ENCODE measurements at regions not wholly inside any gene's neighbourhood (a gene's known extent, or its start where the extent isn't known, plus 50 kb on each side); places are given as distances from the start of the nearest gene placed in this dataset.
"Not testable (repeated sequence)": the region's sequence is repeated elsewhere in the genome, so short reads cannot be mapped to it uniquely, and the experiment has no call there.

DNA sequence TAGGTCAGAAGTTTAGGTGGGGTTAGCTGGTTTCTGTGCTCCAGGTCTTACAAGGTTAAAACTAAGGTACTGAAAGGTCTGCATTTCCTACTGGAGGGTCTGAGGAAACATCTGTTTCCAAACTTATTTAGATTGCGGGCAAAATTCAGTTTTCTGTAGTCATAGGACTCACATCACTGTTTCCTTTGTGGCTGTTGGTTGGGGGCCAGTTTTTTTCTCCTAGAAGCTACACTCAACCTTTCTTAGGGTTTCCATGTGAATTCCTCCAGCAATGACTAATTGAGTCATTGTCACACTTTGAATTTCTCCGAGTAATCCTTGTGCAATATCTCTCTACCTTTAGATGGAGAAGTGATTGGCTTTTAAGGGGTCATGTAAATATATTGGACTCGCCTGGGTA, 773.4 kb upstream of the SLITRK1 start:
- no peak for DNase-seq (ENCODE audit: low read depth)

DNA sequence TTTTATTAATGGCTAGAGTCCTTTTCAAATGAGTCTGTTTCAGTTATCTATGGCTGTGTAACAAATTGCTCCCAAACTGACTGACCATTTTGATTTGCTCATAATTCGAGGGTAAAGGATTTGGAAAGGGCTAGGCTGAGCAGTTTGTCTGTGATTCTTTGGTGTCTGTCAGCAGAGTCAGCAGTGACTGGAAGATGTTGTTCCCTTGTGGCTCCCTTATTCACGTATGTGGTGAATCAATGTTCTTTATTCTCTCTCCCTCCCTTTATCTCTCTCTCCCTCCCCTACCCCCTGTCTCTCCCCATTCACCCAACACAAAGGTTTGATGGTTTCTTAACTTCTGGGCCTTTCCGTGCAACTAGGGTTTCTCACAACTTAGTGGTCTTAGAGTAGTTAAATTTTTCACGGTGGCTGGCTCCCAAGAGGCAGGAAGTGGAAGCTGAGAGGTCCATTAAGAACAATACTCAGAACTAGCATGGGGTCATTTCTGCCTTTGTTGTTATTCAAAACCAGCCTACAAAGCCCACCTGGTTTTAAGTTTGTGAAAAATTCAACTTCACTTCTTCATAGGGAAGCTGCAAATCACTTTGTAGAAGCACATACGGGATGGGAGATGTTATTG, 772.5 kb upstream of the SLITRK1 start:
- no peak for DNase-seq (ENCODE audit: low read depth)

DNA sequence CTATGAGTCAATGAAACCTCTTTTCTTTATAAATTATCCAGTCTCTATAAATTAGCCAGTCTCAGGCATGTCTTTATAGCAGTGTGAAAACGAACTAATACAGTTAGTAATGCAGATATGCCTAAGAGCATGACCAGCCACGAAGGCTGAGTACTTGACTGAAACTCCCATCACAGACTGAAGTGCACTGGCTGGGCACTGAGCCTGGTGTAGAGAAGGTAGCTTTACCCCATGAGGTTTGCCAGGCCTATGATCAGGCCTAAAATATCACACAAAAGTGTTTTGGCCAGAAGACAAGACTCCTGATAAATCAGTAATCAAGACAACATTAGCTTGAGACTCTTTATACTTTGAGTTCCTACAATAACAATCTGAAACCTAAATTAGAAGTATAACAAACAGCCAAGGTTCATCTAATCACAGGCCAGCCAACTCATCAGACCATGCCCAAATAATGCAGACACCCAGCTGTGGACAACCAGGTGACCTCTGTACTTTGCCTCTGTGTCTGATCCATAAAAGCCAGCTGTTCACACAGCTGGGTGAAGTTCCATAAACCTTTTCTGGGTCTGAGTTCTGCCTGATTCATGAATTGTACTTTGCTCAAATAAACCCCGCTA, 771.8 kb upstream of the SLITRK1 start:
- no peak for DNase-seq (ENCODE audit: low read depth)

DNA sequence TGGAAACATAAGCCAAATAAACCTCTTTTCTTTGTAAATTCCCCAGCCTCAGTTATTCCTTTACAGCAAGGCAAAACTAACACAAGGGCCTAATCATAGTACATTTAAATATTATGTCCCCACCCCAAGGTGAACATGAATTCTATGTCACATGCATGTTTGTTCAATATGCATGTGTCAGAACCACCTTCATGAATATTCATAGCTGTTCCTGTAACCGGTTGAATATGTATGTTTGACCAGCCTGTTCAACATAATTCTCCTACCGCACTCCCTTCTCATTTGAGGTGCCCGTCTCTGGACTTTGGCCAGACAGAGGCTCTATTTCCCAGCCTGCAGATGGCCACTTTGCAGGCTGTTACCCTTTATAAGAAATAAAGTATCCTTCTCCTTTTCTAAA, 769.4 kb upstream of the SLITRK1 start:
- DNase-seq (ENCODE audit: low read depth) = no peak

DNA sequence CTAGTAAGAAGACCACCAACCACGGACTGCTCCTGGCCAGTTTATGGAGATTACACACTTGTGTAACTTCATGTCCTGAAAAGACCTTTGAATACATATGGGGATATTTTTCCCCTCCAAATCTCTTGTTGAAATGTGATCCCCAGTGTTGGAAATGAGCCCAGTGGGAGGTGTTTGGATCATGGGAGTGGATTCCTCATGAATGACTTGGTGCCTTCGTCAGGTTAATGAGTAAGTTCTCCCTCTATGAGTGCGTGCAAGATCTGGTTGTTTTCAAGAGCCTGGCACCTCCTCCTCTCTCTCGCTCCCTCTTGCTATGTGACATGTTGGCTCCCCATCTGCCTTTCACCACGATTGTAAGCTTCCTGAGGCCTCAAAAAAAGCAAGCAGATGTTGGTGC, 769.0 kb upstream of the SLITRK1 start:
- DNase-seq (ENCODE audit: low read depth) = no peak

DNA sequence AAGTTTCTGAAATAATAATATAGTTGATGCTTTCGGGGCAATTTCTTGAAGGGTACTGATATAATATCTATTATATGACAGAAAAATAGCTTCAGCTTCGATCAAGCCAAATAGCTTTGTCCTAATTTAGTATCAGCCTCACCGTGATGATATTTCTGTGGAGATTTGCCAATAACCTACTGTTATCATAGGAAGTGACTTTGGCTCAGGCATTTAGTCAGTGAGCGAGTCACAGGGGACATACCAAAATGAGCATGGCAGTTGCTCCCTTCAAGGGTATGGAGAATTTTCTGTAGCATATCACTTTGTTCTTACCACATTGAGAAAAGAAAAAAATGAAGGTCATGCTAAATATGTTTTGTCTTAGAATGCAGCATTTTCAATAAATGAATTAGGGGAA, 767.6 kb upstream of the SLITRK1 start:
- DNase-seq (ENCODE audit: low read depth) = no peak

DNA sequence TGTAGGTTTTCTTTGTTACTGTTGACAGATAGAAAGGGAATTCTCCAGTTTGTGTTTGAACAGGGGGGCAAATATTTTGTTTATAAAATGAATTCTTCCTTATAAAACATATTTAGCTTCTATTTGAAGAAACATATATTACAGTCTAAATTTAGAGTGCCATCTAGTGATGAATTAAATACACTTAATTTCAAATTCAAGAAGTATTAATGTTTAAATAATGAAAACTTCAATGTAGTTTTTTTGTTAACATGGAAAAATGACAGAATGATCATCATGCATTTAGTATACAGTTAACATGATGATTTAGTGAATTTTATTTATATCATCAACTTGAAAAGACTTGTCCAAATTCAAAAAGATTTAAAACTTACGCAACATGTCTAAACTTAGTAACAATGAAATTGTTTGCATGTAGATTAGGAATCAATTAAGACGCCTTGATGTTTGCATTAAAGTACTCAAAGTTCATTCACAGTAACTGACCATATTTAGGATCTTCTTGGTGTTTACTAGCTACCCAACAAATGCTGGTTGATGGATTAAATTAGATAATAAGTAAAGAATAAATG, 765.9 kb upstream of the SLITRK1 start:
- DNase-seq (ENCODE audit: low read depth) = no peak

DNA sequence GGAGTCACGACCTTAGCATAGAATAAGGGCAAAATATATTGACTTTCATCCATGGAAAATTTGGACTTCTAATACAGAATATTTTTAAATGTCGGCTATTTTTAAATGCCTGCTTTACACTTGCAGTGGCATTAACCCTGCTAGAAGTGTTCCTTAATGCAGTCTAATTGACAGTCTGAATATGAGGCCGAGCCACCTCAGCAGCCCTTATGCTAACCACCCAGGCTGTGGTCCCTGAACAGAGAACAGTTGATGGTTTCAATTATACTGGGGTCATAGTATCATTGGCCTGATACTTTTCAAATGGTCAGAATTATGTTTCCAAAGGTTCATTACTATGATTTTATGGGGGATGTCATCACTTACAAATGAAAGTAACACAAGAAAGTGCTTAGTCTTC, 764.7 kb upstream of the SLITRK1 start:
- DNase-seq (ENCODE audit: low read depth) = no peak

DNA sequence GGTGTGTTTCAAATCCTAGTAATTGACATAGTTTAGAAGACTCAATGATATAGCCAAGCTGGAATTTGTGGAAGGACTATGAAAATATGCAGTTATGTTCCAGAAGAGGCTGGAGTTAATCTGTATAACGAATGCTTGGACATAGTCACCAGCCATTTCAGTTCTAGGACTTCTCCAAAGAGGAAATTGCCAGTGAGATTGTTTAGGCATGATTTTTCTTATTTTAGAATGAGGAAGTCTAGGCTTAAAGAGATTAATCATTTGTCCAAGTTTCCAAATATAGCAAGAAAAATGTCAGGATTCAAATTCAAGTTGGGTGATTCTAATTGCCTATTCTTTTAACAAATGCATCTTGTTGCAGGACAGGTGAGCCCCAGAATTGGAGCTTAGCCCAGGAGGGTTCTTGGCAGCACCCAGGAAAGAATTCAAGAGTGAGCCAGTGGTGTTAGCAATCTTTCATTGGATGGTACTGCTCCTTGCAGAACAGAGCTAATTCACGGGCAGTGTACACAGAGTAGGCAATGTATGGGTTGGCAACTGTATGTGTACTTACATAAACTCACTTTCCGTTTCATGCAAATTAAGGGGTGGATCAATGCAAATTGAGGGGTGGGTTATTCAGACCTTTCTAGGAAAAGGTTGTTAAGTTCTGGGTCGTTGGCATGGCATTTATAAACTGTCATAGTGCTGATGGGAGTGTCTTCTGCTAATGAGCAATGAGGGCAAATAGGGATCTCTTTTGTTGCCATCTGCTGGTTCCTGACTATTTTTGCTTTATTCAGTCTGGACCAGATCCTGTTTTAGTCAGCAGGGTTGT, 763.1 kb upstream of the SLITRK1 start:
- no peak for DNase-seq (ENCODE audit: low read depth)

DNA sequence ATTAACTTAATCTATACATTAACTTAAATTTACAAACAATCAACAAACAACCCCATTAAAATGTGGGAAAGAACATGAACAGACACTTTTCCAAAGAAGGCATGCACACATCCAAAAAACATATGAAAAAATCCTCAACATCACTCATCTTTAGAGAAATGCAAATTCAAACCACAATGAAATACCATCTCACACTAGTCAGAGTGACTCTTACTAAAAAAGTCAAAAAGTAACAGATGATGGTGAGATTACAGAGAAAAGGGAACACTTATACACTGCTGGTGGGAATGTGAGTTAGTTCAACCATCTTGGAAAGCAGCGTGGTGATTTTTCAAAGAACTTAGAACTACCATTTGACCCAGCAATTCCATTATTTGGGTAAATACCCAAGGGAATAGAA, 759.2 kb upstream of the SLITRK1 start:
- no peak for DNase-seq (ENCODE audit: low read depth)

DNA sequence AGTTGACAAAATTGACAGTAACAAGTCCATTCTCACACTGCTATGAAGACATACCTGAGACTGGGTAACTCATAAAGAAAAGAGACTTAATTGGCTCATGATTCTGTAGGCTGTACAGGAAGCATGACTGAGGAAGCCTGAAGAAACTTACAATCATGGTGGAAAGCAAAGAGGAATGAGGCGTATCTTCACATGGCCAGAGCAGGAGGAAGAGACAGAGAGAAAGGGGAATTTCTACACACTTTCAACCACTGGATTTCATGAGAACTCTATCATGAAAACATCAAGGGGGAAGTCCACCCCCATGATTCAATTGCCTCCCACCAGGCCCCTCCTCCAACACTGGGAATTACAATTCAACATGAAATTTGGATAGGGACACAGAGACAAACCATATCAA, 758.4 kb upstream of the SLITRK1 start:
- no peak for DNase-seq (ENCODE audit: low read depth)

DNA sequence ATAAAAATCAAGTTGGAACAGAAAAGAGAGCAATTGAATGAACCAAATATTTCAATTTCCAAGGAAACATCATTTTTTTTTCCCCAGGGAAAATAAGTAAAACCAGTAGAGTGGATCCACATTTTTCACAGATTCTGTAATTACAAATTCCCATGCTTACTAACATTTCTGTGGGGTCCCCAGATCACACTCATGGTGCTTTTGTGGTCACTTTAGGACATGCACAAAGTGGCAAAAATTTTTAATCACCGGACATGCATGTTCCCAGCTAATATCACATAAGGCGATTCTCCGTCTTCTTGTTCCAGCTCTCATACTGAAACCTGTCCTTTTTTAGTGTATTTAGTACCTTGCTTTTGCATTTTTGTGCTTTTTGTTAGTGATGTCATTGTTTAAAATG, 748.2 kb upstream of the SLITRK1 start:
- DNase-seq (ENCODE audit: low read depth) = no peak

DNA sequence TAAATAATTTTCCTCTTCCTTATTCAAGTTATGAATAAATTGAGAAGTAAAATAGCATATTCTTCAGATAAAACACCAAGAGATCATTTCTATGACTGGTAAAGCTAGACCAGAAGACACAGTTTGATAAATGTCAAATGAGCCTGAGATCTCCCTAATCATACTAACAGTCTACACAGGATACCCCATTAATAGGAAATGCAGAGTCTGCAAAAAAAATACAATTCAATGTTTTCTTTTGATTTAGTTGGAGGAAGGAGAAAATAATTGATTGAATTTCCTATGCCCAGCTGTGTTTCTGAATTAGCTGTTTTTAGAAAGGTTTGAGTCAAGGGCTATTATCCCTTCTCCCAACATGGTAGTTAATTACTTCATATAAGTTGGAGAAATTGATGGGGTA, 734.6 kb upstream of the SLITRK1 start:
- no peak for DNase-seq (ENCODE audit: low read depth)

DNA sequence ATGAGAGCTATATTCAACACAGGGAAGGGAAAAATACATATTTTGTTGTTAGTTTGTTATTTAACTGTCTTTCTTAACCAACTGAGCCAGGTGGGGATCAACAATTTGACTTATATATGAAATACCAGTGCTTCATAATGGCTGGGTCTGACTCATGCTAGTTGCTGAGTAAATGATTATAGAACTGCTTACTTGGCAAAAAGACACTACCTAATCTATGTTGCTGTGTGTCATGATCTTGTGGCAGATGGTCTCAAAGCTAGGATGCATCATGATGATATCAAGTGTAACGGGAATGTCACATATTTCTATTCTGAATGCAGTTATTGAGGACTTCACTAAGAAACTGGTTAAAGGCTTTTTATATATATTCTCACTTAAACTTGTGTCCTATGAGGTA, 727.4 kb upstream of the SLITRK1 start:
- DNase-seq (ENCODE audit: low read depth) = no peak

DNA sequence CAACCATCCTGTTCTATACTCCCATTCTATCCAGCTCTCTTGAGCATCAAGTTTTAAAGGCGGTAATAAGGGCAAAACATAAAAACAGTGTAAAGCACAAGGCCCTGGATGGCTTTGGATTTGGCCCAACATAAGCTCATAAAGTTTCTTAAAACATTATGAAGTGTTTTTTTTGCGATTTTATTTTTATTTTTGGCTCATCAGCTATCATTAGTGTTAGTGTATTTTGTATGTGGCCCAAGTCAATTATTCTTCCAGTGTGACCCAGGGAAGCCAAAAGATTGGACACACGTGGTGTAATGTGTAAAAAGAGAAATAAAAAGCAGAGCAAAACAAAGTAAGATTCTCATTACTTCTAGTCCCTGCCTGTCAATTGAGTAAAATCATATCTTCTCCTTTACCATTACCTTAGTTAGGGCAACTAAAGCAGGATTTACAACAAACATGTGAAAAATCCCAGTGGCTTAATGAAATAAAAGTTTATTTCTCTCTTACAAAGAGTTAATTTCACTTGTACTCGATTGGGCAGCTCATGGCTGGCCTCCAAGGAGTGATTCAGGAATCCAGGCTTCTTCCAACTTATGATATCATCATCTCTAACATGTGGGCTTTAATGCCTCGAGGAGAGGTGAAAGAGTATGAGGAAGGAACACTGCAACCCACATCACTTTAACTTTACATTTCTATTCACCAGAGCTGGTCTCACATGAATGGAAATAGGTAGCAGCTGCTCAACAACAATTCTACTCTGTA, 725.2 kb upstream of the SLITRK1 start:
- DNase-seq (ENCODE audit: low read depth) = no peak

DNA sequence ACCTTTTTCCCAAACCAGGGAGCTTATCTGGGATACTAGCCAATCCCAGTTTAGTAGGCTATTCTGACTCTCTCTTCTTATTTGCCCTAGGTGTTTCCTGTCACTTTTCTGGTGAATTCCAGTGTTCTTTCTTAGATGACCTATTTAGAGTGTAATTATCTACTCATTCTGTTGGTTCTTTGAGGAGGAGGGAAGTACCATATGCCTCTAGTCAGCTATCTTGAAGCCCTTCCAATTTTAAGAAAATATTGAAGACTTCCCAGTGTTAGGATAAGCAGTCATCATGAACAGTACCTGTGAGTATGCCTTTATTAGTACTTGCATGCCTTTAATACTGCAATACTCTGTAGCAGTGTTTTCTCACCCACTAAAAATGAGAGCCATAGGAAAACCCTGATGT, 724.3 kb upstream of the SLITRK1 start:
- no peak for DNase-seq (ENCODE audit: low read depth)

DNA sequence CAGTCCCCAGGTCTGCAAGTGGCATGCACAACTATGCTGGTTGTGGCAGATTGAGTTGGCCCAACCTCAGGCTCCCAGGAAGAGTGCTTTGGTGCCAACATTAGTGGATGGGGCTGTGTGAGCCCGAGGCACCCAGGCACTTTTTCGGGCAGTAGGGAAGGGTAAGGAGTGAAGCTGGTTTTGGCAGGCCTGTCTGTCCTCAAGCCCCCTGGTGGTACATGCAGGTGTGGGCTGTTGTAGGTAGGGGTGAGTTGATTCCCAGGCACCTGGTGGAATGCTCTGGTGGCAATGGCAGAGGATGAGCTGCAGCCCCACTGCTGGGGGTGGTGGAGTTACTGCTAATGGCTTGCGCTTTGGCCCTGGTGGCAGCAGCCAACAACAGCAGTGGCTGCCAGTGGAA, 723.7 kb upstream of the SLITRK1 start:
- DNase-seq (ENCODE audit: low read depth) = no peak

DNA sequence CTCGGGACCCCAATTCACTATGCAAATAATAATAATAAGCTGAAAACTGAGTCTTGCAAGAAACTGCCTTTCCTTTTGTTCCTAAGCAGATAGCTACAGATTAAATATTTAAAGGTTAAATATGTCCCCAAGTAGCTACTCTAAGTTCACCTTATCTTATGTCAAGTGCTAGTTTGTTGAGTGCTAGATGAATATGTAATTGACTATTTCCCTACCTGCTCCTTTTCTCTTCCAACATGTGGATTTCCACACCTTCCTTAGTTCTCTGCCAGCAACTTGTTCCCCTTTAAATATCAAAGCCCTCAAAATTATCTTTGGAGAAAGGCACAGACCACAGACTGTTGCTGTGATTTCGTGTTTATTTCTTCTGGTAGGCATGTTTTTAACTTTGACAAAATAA, 709.2 kb upstream of the SLITRK1 start:
- no peak for DNase-seq (ENCODE audit: low read depth)

DNA sequence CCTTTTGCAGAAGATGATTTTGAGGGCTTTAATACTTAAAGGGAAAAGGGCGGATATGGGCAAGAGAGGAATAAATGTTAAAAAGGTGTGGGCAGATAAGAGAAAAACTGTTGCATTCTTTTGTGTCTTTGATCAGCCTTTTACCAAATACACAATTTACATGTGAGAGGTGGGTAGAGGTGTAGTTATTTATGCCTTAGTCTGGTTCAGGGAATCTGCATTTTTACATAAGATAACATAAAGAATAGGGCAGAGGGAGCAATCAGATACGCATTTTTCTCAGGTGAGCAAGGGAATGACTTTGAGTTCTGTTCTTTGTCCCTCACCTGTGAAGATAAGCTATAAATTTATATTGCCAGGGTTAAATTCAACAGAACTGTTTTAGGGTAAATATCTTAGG, 708.4 kb upstream of the SLITRK1 start:
- DNase-seq (ENCODE audit: low read depth) = no peak

DNA sequence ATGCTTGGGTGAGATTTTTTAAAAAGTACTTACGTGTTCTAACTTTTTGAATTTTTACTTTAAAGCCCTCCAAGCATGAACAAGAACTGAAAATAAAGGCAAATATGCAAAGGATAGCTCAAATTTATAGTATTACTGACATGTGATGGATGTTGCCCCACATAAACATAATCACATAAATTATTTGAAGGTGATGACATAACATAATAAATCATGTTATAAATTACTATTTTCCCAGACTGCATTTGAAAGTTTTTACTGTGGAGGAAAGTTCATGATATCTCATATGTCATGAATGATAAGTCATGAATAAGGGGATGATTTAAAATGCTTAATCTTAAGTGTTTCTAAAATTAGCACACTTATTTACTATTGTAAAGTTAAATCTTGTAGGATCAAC, 705.7 kb upstream of the SLITRK1 start:
- no peak for DNase-seq (ENCODE audit: low read depth)

DNA sequence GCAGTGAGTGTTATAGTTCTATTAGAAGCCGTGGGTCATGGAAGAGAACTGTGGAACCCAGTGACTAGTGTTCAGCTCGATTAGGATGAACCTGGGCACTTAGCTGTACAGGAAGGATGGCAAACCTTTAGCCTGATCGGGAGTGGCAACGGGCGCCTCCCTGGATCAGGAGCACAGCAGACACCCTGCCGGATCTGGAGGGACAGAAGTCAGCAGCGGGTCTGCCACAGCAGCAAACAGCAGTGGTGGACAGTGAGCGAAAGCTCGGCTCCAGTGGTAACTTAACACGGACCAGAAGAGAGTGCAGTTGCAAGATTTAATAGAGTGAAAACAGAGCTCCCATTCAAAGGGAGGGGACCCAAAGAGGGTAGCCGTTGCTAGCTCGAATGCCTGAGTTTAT, 697.6 kb upstream of the SLITRK1 start:
- not testable (repeated sequence) for DNase-seq (ENCODE audit: low read depth)

DNA sequence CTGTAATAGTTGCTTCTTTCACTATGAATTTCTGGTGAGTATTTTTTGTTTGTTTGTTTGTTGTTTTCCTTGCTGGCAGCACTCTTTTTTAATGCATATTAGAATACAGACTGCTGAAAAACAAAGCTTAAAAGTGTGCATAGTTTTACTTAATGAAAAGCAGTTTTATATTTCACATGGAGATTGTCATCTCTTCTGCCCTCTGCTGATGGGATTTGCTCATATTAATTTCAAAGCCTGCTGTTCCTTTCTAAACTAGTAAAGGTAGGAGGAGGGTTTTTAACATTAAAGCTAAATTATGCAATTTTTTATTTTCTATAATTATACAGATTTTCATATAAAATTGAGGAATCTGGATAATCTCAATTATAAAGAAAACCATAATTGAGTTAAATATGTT, 692.6 kb upstream of the SLITRK1 start:
- DNase-seq (ENCODE audit: low read depth) = no peak

DNA sequence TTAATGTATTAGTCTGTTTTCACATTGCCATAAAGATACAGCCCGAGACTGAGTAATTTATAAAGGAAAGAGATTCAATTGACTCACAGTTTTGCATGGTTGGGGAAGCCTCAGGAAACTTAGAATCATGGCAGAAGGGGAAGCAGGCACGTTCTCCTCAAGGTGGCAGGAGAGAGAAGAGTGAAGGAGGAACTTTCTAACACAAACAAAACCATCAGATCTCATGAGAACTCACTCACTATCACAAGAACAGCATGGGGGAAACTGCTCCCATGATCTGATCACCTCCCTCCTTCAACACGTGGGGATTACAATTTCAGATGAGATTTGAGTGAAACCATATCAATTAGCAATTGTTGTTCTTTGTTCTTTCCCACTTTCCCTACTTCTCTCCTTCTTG, 689.0 kb upstream of the SLITRK1 start:
- no peak for DNase-seq (ENCODE audit: low read depth)

Measured in stimulated activated CD8-positive, alpha-beta memory T cell treated with anti-CD3 and anti-CD28 coated beads, Interleukin-4, amount 100 ng/mL, for 24 hours (primary cell).